Lung (tissue), 11 donors: ENCODE measurements at regions not wholly inside any gene's neighbourhood (a gene's known extent, or its start where the extent isn't known, plus 50 kb on each side); places are given as distances from the start of the nearest gene placed in this dataset.

Source experiments
- ATAC-seq: fragments of 200-7000 bp; cut with Tn5 transposase; one replicate; pipeline ENCODE4 v1.9.1; 2020; ENCODE audit warnings: moderate number of reproducible peaks; ENCODE audit not compliant: insufficient read depth, low FRiP score
- DNase-seq, 3 donors: peaks; one replicate each; pipeline ENCODE4 v3.0.0-alpha.2; 2013 to 2017
- H3K27ac ChIP-seq, 2 donors: one replicate each; pipeline ENCODE4 v1.5.1; 2013; ENCODE audit warnings: mild to moderate bottlenecking in 2 of 2, moderate library complexity in 2 of 2, control low read depth in 1 of 2, inconsistent platforms in 1 of 2, low read depth in 1 of 2, low read length in 1 of 2
- H3K27me3 ChIP-seq, 3 donors: one replicate each; pipeline ENCODE4 v1.5.1; 2013; ENCODE audit warnings: low read length in 2 of 3; ENCODE audit not compliant: control insufficient read depth in 3 of 3, insufficient read depth in 3 of 3
- H3K36me3 ChIP-seq, 4 donors: one replicate each; pipeline ENCODE4 v1.5.1; 2013; ENCODE audit warnings: low read length in 4 of 4, mild to moderate bottlenecking in 1 of 4, moderate library complexity in 1 of 4; ENCODE audit not compliant: control insufficient read depth in 4 of 4, insufficient read depth in 4 of 4
- H3K4me1 ChIP-seq, 5 donors: one replicate each; pipeline ENCODE4 v1.5.1; 2013; ENCODE audit warnings: low read length in 5 of 5, mild to moderate bottlenecking in 2 of 5, moderate library complexity in 1 of 5; ENCODE audit not compliant: control insufficient read depth in 5 of 5, insufficient read depth in 5 of 5
- H3K4me3 ChIP-seq: one replicate; pipeline ENCODE4 v1.5.1; 2013; ENCODE audit warnings: mild to moderate bottlenecking, control low read depth, moderate library complexity
- H3K9ac ChIP-seq, 2 donors: one replicate each; pipeline ENCODE4 v1.5.1; 2013; ENCODE audit warnings: low read length in 2 of 2, control low read depth in 1 of 2; ENCODE audit not compliant: insufficient read depth in 1 of 2
- H3K9me3 ChIP-seq, 4 donors: one replicate each; pipeline ENCODE4 v1.5.1; 2013; ENCODE audit warnings: low read length in 3 of 4, mild to moderate bottlenecking in 1 of 4, moderate library complexity in 1 of 4; ENCODE audit not compliant: control insufficient read depth in 4 of 4, insufficient read depth in 3 of 4
- CTCF ChIP-seq: IDR thresholded peaks from 2 replicates; pipeline ENCODE4 v1.5.1; 2012; ENCODE audit warnings: mild to moderate bottlenecking; ENCODE audit errors: control extremely low read depth, extremely low read depth
- WGBS, 2 donors: extraction: QIAGEN DNeasy Blood & Tissue Kit; methylation state at CpG; one replicate each; pipeline ENCODE4 v1.1.7; 2013; 5-methylcytosine and 5-hydroxymethylcytosine counted together
- donor health status: control.
- donor health status: control.
- donor health status: Bipolar disorder and iron deficiency.
- donor health status: healthy.
- donor health status: DM: yes; HTN: yes; CAD: no.

GRCh38 chr9:29214154-29214689 lies 1640.9 kb upstream of the C9orf72 start:
- TF ChIP-seq CTCF = no peak
- peaks cover 18 to 73% (median 71%) of the 10 kb centered on the region in 3 donors for H3K27me3 ChIP-seq
- H3K9me3 ChIP-seq = peaks cover 0 to 2% (median 0%) of the 10 kb centered on the region in 4 donors
- H3K9ac ChIP-seq = no peak overlapping the region
- peak; percentile 36 to 44 (median 38) for DNase-seq
- H3K36me3 ChIP-seq = no peaks in the 10 kb centered on the region
- H3K4me3 ChIP-seq = no peak overlapping the region
- peak; percentile 46 for ATAC-seq
- H3K4me1 ChIP-seq = peaks cover 0 to 38% (median 9%) of the 10 kb centered on the region in 5 donors
- 1 to 3% methylated on average over 18 of the region's 18 CpGs for WGBS, 2 donors
- H3K27ac ChIP-seq = no peak overlapping the region

- Histone ChIP-seq H3K27me3 (peaks cover 18 to 68% (median 67%) of the 10 kb centered on the region in 3 donors), H3K4me1 (peaks cover 0 to 41% (median 9%) of the 10 kb centered on the region in 5 donors), H3K9me3 (peaks cover 0 to 2% (median 0%) of the 10 kb centered on the region in 4 donors), H3K27ac (no peak overlapping the region), H3K9ac (no peak overlapping the region), H3K36me3 (no peaks in the 10 kb centered on the region), H3K4me3 (no peak overlapping the region)
- DNase-seq (peak in 1 of 3 donors; percentile 17), ATAC-seq (no peak)
- 2 to 5% methylated on average over 31 of the region's 31 CpGs for WGBS, 2 donors
- no peak for TF ChIP-seq CTCF
Measured at GRCh38 chr9:29214690-29215253, 1641.5 kb upstream of the C9orf72 start.

- no peak overlapping the region for H3K27ac ChIP-seq
- no peaks in the 10 kb centered on the region for H3K9me3 ChIP-seq
- peaks cover 9 to 43% (median 39%) of the 10 kb centered on the region in 3 donors for H3K27me3 ChIP-seq
- H3K4me1 ChIP-seq = peaks cover 0 to 53% (median 8%) of the 10 kb centered on the region in 5 donors
- DNase-seq = no peak
- WGBS, 2 donors = 90 to 92% methylated on average over 1 of the region's 1 CpG
- no peaks in the 10 kb centered on the region for H3K36me3 ChIP-seq
- H3K9ac ChIP-seq = no peak overlapping the region
- no peak overlapping the region for H3K4me3 ChIP-seq
- ATAC-seq = no peak
- no peak for TF ChIP-seq CTCF
Measured at GRCh38 chr9:29217966-29218365, 1644.7 kb upstream of the C9orf72 start.
